Stimulated activated naive CD4-positive, alpha-beta T cell treated with Interleukin-2 at 50 U/mL for 16 hours (primary cell): ENCODE measurements at regions not wholly inside any gene's neighbourhood (a gene's known extent, or its start where the extent isn't known, plus 50 kb on each side); places are given as distances from the start of the nearest gene placed in this dataset.

Experiments used
- DNase-seq: peaks from one replicate; lab custom pipeline; 2025; lab: John Stamatoyannopoulos, UW

DNA sequence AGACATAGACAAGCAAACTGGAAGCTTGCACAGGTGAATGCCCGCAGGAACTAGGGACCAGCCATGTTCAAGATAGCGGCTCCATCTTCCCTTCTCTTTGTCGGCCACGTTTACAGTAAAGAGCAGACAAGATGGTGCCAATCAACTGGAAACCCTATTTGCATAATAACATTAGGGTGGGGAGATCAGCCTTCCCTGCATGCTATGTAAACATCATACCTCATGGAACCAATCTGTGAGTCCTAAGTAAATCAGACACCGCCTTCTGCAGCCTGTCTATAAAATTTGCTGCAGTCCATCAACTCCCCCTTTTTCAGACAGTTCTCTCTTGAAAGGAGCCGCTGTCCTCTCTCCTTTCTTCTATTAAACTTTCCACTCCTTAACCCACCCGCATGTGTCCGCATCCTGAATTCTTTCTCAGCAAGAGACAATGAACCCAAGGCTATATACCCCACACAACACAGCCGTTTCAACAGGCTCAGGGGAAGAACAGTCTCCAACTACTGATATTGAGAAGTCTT, 384.4 kb downstream of the EIPR1 start:
- no peak for DNase-seq

DNA sequence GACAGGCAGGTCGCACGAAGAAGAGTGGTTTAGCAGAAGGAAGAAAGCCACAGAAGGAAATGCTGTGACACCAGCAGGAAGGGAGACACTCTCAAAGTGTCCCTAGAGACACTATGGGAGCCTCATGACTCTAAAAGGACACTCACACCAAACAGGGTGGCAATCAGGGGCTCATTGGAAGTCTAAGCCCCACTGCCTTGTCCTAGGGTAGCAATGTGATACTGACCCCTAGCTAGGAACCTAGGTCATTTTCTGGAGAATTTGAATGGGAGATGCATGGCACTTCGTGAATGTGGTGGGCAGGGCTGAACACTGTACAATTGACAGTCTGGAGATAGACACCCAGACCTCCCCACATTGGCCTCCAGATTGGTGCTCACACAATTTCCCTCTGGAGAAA, 385.0 kb downstream of the EIPR1 start:
- DNase-seq = no peak

DNA sequence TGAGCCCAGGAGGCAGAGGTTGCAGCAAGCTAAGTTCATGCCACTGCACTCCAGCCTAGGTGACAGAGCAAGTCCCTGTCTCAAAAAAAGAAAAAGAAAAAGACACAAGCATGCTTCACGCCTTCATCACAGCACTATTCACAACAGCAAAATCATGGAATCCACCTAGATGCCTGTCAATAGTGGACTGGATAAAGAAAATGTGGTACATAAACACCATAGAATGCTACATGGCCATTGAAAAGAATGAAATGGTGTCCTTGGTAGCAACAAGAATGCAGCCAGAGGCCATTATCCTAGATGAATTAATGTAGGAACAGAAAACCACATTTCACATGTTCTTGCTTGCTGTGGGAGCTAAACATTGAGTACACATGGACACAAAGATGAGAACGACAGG, 392.6 kb downstream of the EIPR1 start:
- DNase-seq = no peak

DNA sequence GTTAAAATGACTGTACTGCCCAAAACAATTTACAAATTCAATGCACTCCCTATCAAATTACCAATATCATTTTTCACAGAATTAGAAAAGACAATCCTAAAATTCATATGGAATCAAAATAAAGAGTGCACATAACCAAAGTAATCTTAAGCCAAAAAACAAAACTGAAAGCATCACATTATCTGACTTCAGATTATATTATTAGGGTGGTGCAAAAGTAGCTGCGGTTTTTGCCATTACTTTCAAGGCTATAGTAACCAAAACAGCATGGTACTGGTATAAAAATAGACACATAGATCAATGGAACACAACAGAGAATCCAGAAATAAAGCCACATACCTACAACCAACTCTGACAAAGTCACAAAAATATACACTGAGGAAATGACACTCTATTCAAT, 396.6 kb downstream of the EIPR1 start:
- DNase-seq = no peak

DNA sequence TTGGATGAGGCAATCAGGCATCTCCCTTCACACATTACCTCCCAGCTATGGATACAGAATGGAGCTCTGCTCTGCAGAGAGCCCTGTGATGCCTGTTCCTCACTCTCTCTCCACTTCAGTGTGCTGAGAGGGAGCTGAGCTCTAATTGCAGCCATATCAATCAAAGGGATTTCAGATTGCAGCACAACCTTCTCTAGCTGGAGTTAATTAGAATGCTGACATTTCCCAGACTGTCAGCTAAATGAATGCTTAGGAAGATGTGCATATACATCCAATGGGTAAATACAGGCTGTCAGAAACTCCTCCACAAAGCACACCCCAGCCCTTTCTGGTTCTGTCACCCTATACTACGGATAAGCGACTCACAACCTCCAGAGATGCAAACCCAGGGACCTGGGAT, 402.6 kb downstream of the EIPR1 start:
- DNase-seq = no peak

DNA sequence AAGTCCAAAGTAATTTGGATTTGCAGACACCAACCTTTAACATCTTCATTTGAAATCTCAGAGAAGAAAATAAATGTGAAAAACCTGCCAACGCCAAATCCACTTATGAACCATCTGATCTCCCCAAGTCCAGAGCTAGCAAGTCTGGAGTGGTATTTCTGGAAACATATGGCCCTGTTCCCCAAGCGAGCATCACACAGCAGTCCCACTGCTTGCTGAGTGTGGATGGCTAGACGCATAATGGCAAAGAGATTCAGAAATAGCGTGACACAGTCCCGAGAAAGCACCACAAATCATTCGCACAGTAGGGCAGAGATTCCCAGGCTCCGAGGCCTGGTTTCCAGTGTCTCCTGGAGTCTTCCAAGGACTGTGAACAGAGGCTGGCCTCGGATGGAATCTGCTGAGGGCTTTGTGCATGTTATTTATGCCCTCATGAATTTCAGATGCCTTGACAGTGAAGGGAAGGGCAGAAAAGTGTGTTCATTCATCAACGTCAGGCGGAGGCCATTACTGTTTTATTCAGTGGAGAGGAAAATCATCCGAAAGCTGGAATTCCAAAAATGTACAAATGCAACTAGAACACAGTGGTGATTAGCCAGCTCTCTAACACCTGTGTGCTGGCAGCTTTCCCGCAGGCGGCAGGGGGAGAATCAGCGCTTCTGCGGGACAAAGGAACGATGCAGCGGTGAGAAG, 417.0 kb downstream of the EIPR1 start:
- DNase-seq = no peak

DNA sequence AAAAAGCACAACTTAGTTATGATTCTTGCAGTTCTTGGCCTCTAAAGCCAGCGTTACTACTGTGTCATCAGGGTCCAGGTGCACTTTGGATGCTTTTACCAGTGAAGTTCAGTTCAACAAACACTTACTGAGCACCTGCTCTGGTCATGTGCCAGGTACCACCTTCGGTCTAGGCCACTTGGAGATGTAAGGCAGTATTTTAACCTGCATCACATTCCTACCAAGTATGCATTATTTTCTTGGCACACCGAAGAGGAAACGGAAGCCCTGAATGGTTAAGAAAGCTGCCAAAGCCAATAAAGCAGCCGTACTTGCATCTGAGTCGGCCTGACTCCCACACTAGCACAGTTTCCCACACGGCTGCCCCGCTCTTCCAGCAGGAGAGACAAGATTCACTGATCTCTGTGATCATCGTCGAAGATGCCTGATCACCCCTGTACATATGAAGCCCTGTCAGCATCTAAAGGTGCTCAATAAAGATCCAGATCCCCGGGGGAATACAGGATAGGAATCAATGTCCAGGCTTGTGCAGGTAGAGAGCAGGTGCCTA, 427.1 kb downstream of the EIPR1 start:
- no peak for DNase-seq

DNA sequence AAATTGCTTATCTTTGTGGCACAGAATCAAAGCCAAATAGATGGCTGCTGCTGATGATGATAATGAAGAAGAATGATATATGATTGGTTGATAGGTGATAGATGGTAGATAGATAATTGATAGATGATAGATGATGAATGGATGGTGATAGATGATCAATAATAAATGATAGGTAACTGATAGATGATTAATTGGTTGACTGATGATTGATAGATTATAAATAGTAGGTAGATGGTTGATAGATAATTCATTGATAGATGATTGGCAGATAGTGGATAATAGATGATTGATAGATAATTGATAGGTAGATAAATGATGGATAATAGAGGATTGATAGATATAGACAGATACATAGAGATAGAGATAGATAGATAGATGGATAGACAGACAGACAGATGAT, 430.2 kb downstream of the EIPR1 start:
- no peak for DNase-seq

DNA sequence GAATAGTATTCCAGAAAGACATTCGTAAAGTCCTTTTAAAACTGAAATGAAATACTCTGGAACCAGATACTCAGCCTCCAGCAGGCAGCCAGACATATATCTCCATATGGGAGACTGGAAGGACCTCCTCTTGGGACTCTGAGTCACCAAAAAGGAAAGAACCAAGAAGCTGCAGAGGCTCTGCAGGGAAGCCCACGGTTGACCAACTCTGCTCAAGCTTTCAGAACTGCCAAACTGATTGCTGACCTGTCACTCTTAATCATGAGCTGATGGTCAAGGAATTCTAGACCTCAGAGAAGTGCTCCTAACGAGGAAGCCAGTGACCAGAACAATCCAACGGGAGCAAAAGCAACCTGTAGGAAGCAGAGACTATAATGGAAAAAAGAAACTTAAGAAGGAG, 434.7 kb downstream of the EIPR1 start:
- no peak for DNase-seq

DNA sequence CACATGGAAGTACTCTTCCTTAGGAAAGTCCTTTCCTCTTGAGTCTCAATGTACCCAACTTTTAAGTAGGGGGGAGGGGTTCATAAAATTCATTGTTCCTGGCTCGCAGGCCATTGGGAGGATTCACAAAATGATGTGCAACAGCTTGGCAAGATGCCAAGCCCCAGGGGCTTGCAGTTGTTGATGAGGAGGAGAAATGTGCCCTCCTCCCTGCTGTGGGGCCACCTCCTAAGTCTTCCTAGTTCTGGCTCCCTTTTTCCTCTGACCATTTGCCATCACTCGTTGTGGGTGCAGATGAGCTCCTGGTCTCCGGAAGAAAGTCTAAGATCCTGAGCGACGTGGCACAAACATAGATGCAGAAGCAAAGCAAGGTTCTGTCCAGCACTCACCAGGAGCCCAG, 435.4 kb downstream of the EIPR1 start:
- no peak for DNase-seq

DNA sequence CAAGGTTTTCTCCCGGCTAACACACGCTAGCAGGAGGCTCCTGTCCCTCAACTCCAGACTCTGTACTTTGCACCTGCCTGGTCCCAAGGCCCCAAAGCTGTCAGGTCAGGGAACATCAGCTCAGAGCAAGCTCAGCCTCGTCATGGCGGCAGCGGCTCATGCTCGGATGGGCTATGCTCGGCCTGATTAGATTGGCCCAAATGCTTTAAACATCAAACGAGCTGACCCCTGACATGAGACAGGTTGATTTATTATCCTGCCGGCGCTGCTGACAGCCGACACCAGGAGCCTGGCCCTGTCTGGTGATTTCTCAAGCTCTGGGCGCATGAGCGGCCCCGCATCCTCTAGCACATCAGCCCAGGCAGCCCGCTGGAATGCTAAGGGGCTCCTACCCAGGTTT, 436.4 kb downstream of the EIPR1 start:
- DNase-seq = no peak

DNA sequence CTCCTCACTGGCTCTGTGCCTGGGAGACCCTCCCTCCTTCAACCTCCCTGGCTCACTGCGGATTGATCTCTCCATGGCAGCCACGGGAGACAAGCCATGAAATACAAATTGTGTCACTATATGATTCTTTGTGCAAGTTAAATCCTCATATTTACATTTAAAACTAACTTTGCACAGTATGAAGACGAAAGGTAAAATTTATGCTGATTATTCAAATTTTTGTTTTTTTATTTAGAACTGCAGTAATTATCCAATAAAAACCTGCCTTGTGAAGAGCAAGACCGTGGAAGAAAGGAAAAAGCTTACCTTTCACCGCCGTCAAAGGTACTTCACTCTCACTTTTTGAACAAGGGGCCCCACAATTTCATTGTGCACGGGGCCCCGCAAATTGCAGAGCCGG, 436.9 kb downstream of the EIPR1 start:
- DNase-seq = no peak

DNA sequence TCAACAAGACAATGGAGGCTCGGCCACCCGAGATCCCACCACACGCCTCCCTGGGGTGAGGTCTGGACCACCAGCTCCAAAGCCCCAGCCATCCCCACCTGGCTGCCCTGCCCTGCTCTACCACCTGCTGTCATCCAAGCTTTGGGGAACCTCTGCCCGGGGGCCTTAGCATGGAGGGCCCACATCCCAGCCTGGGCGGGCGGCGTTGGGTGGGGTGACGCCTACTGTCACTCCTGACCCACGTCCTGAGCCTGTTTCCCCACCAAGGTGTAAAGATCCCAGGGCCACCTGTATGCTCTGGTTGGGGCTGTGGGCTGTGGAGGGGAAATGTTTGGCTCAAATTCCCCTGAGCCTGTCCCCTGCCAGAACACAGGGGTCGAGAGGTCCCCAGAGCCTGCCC, 437.6 kb downstream of the EIPR1 start:
- DNase-seq = no peak

DNA sequence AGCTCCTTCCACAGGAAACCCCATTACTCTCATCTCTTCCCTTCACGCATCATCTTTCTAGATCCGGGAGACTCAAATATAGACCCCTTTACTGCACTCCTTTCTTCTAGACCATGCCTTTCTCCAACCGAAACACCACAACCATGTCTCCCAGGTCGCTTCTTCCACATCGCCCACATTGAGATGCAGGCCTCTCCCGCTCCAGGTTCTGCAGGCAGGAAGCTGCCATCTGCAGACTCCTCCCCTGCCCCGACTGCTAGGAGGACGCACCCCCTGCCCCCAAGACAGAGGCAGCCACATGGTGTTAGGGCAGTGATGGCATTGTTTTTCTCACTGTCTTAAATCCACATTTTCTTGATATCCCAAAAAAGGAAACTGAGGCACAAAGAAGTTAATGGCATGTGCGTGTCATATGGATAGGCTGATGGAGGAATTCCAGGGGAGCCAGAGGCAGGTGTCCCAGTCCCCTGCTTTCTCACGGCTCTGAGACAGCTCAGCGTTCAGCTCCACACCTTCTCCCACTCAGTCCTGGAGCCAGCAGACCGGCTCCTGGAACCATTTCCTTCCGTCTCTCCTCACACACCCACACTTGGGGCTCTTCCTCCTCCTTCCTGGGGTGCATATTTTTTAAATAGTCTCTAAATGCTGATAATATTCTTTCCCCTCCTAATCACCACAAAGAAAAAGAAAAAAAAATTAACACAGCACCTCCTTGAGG, 438.4 kb downstream of the EIPR1 start:
- no peak for DNase-seq

DNA sequence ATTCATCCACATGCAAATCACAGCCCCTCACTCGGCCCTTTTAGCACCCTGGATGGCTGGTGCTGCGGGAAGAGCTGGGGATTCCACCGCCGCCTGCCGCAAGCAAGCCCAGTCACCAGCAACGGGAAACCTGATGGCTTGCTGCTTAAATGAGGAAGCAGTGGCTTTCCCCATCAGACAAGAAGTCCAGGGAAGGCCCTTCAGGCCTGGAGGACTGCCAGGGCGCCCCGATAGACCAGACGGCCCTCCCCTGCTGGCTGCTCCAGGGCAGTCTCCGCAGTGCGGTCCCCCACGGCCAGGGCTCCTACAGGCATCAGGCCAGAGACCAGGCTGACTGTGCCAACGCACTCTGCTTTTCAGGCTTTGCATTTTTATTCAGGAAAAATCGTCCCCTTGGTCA, 439.1 kb downstream of the EIPR1 start:
- DNase-seq = no peak

DNA sequence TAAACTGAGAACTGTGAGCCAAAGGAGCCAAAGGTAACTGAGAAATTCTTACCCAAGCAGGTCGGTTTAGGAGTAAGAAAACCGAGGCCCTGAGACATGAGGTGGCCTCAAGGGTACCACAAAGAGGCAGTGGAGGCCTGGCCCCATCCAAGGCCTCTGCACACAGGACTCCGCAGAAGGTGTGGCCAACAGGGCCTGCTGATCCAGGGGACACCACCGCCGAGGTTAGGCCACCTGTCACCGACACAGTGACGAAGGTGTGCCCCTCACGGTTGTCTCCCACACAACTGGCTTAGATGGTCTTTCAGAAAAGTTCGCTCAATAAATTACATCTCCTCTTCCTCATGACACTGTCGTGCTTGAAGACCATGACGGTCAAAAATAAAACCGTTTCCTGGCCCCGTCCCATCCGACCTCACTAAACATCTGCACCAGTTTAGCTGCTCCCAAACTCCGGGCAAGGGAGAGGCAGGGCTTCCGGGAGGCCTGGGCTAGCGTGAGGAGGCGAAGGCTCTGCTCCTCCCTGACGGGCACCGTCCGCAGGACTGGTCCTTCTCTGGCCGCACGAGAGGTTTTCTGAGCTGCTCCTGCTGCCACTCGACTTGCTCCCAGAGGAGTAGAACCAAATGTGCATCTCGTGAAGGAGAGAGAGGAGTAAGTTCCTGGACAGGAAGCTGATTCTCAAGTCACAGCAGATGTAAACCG, 442.0 kb downstream of the EIPR1 start:
- DNase-seq = no peak

DNA sequence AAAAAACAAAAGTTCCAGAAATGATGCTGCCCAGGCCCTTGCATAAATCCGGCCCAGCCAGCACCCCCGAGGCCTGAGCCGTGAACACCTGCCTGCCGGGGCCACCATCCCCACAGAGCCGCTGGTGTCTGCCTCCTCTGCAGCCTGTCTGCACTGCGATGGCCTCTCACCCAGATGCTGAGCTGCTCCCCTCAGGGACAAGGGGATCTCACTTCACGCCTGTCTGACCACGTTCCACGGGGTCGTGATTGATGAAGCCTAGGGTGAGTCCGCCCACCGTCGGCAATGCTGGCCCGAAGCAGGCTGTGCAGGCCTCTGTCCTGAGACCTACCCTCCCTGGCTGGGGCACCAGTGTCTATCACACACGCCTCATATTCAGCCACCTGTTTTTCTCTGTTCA, 444.2 kb downstream of the EIPR1 start:
- DNase-seq = no peak

DNA sequence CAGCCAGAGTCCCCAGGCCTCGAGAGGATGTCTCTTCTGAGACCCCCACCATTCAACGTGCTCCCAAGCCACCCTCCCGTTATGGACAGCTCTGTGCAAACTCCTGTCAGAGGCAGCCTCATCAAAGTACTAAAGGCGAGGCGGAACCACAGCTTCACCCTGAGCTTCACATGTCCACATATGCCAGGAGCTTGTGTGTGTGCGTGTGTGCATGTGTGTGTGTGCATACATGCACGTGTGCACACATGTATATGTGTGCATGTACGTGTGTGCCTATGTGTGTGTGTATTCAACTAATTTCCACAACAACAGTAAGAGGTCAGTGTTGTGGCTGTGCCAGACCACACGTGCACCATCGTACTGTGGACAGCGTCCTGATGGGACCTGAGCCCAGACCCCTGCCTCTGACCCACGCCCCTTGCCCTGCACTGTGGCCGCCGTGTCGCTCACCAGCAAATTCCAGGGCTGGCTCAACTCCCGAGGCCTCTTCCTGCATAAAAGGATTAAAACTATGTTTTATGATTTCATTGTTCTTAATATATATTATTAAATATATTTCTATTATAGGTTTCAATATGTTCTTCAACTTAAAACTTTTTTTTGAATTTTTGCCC, 444.8 kb downstream of the EIPR1 start:
- DNase-seq = no peak

DNA sequence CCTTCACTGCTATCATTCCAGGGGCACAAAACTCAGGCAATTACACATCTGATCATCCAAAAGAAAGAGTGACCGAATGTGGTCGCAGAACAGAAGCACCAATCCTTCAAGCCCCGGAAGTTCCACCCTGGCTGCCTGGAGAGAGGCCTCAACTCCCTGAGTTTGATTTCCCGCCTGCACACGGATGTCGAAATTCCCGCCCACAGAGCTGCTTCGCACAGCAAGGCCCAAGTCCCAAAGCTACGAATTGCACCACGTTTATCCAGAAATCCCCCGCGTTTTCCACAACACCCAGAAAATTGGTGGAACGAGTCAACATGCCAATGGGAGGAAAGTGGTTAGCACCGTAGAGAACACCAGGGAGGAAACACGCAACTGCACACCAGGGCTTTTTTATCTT, 445.4 kb downstream of the EIPR1 start:
- no peak for DNase-seq

DNA sequence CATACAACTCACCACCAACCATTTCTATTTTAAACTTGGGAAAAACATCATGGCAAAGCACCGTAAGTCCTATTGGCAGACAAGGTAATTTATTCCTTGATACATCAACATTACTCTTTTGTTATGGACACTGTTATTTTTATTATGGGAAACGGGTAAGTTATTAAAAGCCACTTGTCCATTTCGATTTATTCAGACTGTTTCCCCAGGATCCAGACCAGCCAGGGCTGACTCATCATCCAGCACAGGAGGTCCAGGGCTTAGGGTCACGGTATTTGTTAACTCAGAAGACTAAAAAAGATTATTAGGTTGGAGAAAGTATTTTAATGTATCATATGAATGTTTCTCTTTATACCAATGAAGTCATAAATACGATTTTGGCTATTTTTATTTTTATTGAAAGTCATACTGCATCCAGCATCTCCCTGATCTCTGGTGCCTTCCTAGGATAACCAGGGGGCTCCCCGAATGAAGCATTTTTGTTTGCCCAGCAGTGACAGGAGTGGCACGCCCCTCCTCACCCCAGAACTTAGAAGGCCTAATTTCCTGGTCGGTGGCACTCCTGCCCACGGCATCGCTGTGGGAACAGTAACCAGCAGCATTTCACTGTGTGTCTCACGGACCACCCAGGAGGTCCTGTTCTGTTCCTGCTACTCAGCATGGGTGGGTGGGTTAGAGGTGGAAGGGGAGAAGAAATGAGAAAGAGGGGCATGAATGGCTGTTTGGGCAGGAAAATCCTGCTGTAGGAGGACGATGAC, 446.1 kb downstream of the EIPR1 start:
- DNase-seq = no peak

DNA sequence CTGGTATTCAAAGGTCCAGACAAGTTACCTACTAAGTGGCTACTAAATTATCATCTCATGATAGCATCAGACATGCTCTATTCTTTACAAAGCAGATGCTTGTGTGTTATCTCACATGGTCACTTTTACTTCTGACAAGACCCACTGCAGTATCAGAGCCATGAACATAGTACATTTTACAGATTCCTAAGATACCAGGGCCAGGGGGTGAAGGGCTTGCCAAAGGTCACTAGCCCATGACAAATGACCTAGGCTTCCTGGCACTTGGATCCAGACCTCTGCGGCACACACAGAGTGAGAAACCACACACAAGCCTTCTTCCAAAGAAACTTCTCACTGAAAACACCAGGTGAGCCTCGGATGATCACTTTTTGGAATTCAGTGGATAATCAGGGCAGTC, 446.8 kb downstream of the EIPR1 start:
- no peak for DNase-seq

DNA sequence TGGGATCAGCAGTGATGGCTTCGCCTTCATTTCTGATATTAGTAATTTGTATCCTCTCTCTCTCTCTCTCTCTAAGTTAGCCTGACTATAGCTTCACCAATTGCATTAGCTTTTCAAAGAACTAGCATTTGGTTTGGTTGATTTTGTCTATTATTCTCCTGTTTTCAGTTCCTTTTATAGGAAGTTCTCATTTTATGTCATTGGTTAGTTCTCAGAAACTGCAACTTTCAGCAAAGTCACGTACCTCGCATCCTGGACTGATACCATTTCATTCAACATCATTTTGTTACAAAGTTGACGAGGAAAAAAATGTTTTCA, 450.8 kb downstream of the EIPR1 start:
- DNase-seq = no peak
